ENCODE measurements at regions not wholly inside any gene's neighbourhood (a gene's known extent, or its start where the extent isn't known, plus 50 kb on each side); places are given as distances from the start of the nearest gene placed in this dataset.

DNA sequence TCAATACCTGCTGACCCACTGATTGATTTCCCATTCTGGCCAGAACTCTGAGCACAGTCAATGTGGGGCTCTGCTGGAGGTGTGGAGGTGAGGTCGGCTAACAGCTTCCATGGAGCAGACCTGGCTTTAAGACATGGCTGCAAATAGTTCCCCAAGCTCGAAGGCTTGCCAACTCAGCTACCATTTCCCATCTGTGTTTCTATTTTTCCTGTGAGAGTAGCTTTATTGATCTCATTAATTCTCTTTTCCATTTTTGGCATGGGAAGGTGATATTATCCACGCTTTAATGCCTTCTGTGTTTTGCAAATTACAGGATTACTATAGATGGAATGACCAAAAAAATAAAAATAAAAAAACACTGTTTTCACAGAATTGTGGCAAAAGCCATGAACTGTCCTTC lies 151.6 kb upstream of the XYLT1 start:
- TF ChIP-seq GATA2 (IDR thresholded peaks at IDR 0.05; ENCODE audit: low read depth, low read length) (no peak), GATA3 (IDR thresholded peaks at IDR 0.05; ENCODE audit: low read depth, low read length) (no peak)
